HG03108 (cell line): ENCODE measurements at regions not wholly inside any gene's neighbourhood (a gene's known extent, or its start where the extent isn't known, plus 50 kb on each side); places are given as distances from the start of the nearest gene placed in this dataset.
"Not testable (repeated sequence)": the region's sequence is repeated elsewhere in the genome, so short reads cannot be mapped to it uniquely, and the experiment has no call there.

Experiments
- ATAC-seq: cut with Tn5 transposase; IDR thresholded peaks from one replicate; pipeline ENCODE4 v1.9.1; 2021; ENCODE audit warnings: moderate library complexity; ENCODE audit not compliant: unreplicated experiment

DNA sequence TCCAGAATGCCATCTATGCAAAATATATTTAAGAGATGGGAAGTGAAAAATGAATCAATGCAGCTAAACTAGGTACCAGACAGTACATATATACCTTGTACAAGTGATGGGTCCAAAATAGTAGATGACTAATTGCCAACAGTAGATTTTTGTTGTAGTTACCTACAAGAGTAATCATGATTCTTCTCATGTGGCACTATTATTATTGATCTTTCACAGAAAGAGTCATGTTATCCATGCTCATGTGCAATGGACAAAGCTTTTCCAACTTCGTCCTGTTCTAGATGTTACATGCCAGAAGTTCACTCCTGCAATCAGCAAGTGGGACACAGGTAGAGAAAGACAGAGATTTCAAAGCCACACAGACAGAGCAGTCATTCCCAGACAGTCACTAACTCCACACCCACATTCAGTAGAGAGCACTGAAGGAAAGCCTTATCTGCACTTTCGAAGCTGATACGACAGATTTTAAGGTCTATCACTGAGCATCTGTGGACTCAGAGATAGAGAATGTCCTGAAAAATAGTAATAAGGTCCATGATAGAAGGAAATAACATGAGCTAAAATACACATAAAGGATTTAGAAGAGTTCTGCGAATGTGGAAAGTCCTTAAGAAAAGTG is 101.6 kb upstream of the ITPRID2 start:
- ATAC-seq: no peak

DNA sequence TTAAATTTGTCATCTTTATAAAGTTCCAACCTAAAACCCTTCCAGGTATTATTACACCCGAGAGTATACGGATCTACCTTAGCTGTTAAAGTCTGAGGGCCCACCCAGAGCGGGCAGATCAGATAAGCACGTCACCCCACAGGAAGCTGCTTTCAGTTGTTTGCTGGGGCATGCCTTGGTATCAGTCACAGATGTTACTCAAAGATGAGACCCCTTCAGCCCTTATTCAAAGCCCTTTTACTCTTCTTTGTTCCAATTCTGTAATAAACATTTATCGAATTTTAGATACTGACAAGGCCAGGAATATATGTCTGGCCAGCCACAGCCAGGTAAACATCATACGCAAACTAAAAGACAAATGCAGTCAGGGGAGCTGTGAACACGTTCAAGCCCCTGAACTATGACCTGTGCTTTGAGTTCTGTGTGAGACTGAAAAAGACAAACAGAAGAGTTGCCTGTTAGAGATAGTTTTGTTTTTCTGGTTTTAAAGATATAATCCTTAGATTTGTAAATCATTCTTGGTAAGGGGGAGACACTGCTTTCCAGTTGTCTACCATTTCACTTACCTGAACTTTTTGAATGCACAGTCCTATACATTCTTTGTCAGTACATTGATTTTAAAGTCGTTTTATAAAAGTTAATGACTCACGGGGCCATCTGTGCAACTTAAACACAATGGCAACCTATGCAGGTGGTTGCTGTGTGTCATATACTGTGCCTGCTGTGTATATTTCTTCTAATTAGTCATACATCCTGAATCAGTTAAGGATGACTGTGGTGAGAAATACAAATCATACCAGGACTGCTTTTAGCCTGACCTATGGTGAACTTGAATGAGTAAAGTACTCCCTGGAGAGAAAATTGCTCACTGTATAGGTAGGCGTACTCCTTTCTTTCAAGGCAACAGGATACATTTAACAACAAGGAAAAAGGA is 100.5 kb upstream of the ITPRID2 start:
- ATAC-seq: peak; percentile 98

DNA sequence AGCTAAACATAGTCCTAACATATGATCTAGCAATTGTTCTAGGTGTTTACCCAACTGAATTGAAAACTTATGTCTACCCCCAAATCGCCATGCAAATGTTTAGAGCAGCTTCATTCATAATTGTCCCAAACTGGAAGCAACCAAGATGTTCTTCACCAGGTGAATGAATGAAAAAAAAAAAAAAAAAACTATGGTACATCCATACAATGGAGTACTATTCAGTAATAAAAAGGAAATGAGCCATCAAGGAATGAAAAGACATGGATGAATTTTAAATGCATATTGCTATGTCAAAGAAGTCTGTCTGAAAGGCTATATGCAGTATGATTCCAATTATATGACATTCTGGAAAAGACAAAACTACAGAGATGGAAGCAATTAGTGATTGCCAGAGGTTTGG is 98.6 kb upstream of the ITPRID2 start:
- ATAC-seq: no peak

DNA sequence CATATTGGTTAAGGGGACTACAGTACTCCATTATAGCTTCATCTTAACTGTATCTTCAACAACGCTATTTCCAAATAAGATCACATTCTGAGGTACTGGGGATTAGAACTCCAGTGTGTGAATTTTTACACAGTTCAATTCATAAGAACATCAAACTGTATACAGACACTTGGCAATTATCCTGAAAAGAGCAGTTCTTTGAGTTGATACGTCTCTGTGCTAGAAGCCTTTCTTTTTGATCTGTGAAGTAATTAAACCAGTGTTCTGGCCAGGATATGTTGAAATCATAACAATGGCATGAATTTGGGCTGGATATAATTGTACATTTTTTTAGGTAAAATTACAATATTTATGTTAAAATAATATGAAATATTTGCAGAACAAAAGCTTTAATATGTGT is 93.5 kb upstream of the ITPRID2 start:
- no peak for ATAC-seq

DNA sequence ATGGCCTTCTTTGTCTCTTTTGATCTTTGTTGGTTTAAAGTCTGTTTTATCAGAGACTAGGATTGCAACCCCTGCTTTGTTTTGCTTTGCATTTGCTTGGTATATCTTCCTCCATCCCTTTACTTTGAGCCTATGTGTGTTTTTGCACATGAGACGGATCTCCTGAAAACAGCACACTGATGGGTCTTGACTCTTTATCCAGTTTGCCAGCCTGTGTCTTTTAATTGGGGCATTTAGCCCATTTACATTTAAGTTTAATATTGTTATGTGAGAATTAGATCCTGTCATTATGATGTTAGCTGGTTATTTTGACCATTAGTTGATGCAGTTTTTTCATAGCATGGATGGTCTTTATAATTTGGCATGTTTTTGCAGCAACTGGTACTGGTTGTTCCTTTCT is 89.2 kb upstream of the ITPRID2 start:
- not testable (repeated sequence) for ATAC-seq

DNA sequence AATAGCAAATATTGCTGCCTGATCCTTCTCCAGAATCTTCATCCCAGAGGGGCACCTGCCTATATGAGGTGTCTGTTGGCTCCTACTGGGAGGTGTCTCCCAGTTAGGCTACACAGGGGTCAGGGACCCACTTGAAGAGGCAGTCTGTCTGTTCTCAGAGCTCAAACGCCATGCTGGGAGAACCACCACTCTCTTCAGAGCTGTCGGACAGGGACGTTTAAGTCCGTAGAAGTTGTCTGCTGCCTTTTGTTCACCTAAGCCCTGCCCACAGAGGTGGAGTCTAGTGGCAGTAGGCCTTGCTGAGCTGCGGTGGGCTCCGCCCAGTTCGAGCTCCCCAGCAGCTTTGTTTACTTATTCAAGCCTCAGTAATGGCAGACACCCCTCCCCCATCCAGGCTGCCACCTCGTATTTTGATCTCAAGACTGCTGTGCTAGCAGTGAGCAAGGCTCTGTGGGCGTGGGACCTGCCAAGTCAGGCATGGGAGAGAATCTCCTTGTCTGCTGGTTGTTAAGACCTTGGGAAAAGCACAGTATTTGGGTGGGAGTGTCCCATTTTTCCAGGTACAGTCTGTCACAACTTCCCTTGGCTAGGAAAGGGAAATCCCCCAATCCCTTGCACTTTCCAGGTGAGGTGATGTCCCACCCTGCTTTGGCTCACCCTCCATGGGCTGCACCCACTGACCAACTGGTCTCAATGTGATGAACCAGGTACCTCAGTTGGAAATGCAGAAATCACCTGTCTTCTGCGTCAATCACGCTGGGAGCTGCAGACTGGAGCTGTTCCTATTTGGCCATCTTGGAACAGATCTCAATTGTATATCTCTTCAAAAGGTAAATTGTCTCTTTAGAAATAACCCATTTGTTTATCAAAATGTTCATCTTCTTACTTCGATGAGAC is 87.4 kb upstream of the ITPRID2 start:
- not testable (repeated sequence) for ATAC-seq

DNA sequence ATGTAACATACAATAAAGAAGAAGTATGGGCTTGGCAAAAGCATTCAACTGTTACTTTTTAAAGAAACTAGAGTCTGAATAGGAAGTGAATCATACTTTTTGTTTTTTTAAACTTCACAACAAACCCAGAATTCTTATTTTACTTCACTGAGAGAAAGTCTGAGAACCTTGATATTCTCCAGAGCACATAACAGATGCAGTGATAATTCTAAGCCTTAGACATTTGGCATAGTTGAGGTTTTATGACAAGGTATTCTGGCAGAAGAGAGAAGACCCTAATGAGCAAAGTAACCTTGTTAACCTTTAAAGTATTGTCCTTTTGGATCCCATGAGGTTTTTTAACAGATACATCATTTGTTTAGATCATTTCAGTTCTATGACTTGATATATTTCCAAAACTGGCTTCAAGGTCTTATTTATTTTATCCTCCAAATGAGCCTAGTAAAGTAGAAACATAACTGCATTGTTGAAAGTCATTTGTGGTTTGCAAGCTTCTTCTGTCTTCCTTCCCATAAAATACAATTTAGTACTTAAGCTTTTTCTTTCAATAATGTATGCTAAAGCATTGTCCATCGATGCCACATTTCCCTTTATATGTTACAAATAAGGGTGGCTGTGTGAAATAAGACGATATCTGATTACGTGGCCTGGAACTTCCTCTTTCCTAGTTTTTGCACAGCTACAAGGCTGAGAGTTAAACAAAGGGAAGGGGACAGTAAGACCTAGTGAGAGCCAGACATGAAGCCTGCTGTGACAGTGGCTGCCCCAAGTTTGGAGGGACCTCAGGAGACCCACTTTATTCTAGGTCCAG is 86.1 kb upstream of the ITPRID2 start:
- ATAC-seq: no peak

DNA sequence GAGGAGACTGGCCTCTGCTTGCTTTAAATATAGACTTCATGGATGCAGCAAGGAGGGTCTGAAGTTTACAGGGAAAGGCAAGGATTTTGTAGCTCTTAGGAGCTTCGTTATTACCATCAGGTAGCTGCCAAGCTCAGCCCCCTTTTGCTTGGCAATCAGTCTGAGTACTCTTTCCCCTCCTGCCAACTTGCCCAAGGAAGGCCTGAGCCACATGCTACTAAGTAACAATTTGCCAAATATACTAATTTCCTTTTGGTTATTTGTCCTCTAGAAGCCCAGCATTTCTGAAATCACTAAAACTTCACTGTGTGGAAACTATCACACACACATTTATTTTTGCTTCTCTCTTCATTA is 85.5 kb upstream of the ITPRID2 start:
- ATAC-seq: no peak

DNA sequence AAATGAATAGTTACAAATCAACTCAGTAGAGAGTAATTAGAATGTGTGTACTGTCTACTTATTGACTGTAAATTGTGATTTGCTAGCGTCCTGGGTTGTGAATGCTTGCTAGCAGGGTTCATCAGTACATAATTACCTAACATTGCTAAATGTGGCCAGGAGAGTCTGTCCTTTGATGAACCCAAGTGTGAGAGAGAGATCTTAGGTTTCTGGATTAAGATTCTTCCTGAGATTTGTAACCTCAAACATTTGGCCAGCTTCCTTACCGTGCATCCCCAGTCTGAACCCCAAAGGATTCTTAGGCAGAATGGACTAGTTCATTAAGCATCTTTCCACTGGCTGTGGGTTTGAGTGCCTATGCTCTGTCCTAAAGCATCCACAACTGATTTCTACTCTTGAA is 84.0 kb upstream of the ITPRID2 start:
- ATAC-seq: no peak

DNA sequence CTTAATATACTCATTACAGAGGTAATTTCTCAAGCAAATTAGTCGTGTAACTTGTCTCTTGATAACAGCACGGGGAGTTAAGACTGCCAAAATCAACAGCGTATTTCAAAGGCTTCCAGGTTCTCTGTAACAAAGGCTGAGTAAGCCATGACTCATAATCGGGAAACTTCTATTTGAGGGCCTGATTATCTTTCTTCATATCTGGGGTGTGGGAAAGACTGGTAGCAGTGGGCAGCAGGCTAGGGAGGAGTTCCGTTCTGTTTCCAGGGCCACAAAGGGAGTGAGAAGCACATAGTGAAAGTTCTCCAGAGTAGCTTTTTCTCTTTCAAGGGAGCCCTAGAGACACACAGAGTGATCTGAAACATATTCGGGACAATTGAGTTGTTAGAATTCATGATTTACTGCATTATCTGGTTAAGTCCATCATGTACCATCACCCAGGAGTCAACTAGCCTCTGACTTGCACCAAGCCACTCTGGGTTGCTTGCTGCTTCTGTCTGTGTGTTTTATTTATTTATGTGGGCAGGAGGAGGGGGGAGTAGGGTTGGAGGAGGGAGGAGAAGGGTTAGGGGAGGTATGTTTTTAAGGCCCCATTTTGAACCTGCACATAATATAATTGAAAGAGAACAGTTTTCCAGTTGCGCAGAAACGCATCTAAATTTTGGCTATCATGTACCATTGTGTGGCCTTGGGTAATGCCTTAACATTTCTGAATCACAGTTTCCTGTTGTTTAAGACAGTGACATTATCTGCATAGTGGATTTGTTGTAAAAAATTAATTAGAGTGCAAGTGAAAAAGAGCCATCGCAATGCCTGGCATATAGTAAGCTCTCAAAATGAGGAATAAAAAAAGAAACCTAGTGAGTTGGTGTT is 80.5 kb upstream of the ITPRID2 start:
- ATAC-seq: no peak

DNA sequence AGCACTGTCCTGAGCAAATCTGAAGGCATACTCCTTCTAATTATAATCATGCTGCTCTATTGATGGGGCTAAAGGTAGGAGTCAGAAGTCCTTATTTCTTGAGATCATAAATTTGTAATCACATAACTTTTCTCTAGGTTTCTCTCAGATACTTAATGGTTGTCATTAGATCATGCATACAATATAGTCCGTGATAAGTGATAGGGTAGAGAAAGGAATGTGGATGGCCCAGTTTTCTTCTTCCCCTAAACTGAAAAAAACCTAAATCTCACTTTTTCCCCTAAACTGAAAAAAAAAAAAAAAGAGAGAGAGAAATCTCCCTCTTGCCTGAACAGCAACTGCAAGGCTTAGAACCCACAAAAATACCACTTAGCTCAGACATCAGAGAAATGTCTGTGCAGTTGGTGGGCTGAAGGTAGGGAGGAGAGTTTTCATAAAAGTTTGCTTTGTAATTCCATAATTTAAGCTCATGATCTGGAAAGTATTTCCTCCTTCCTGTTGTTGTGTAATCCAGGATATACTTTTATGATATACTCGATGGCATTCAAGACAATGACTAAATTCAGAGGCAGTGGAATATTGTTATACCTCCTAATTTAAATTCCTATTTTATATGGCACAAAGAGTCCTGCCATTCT is 79.3 kb upstream of the ITPRID2 start:
- no peak for ATAC-seq

DNA sequence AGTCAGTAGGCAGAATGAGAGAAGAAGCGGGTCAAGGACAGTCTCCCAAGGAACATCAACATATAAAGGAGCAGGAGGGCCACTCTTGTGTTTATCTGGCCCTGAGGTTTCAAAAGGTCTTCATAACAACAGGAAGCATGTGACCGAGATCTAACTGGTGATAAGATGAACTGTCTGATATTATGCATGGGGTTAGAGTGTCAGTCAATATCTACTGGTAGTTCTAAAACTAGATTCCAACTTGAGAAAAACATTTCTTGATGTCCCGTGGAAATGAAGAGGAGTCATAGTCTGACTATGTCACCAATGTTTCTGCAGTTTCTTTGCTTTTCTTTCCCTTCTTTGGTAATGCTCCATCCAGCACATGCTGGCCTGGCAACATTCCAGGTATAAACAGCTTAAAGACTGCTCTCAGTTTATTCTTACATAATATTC is 77.5 kb upstream of the ITPRID2 start:
- no peak for ATAC-seq

DNA sequence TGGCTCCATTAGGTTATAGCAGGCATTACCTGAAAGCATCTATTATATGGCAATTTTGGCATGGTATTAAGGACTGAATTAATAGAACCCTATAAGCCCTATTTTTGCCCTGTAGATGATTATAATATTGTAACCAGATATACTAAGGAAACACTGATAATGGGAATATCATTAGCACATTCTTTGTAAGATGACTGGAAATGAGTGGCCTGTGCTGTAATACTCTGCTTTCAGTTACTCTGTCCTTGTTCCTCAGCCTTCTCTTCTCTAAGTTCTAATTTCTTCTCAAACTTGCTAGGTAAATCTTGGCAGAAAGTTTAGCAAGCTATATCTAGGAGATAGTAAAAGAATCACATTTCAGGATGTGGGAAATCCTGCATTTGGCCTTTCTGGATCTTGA is 74.0 kb upstream of the ITPRID2 start:
- ATAC-seq: no peak

DNA sequence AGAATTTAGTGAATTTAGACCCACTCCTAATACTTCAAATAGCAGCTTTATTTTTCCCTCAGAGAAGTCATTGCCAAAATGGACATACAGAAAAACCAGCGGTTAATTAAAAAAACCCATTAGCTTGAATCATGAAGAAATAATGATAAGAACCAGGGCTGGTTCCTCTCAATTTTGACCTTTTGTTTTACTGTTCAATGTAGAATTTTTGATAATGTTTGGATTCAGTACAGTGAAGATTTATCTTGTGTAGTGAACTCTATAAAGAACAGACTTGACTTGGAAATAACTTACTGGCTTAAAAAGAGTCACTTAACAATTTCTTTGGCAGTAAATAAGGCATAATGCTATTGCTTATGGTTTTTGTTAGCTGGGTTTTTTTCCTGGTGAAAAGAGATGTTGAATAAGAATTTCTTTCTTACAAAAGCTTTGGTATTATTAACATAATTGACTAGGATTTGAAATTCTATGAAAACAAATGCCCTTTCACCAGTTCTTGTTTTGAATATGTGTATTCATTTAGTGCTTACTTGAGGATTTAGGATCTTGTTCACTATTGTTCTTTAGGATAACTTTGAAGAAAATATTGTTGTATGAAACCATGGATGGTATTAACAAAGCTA is 73.4 kb upstream of the ITPRID2 start:
- no peak for ATAC-seq

DNA sequence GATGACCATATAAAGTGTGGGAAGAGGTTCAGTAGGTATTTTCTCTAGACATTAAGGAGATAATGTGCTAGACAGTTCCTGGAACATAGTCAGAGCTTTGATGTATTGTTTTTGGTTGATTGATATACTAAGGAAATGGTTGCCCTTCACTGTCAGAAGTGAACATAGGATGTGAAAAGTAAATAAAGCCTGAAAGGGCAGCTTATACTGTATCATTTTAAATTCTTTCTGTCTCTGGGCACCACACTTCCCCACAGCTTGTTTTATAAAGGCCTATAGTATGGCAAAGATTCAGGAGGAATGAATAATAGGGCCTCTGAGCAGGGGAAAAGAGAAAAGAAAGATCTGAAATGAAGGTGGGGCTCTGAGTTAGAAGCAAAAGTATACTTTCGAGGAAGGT is 72.7 kb upstream of the ITPRID2 start:
- ATAC-seq: no peak

DNA sequence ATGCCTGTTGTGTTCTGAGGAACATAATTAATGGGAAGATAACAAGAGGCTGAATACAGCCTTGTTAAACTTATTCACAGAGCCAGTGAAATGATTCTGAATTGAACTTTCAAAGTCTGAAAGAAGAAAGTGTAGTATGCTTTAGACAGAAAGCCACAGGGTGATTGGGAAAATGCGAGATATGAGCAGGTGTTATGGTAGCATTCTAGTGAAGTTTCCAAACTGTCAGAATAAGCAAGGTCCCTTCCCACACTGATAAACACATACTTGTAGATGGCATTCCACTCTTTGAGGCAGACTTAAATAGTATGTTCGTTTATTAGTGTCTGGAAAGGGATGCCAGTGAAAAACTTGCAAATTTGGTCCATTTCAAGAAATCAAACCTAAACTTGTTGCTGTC is 70.5 kb upstream of the ITPRID2 start:
- ATAC-seq: no peak

DNA sequence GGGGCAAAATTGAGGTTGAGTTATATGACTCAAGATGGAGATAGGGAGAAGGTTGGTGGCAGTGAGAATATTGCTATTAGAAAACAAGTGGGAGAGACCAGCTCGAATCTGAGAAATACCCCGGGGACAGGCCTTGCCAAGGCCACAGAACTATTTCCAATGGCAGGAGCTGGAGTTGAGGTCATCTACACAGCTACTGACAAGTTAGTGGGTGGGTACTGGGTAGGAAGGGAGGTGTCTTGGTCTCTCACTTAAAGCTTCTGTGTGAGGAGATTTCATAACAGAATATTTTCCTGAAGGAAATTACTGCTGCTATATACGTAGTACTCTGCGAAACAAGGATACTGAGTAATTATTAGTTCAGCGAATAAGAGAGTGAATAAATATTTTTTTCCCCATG is 69.4 kb upstream of the ITPRID2 start:
- no peak for ATAC-seq

DNA sequence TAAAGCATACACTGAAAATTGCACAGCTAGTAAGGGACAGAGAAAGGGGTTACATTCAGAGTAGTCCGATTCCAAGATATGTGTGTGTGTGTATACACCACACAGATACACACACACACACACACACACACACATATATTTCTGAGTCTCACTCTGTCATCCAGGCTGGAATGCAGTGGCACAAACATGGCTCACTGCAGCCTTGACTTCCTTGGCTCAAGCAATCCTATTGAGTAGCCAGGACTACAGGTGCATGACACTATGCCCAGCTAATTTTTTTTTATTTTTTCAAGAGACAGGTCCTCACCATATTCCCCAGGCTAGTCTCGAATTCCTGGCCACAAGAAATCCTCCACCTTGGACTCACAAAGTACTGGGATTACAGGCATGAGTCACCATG is 68.1 kb upstream of the ITPRID2 start:
- ATAC-seq: no peak
